Endothelial cell of umbilical vein (primary cell): ENCODE measurements at regions not wholly inside any gene's neighbourhood (a gene's known extent, or its start where the extent isn't known, plus 50 kb on each side); places are given as distances from the start of the nearest gene placed in this dataset.

Source experiments
- BruUV-seq: library from RNA; stranded (reverse); fragments of 400-500 nt; replicated peaks from 2 replicates; lab custom pipeline; 2021; lab: Mats Ljungman, UMichigan
- CTCF ChIA-PET: fragments of 300-600, 350-600 bp; sonication (Branson Sonifier 250); formaldehyde crosslinking; loops from one replicate; lab custom pipeline; 2021; ENCODE audit warnings: antibody characterized with exemption, inconsistent platforms; lab: Charles Lee
- POLR2A ChIA-PET: fragments of 300-600, 350-600 bp; sonication (Branson Sonifier 250); formaldehyde crosslinking; loops from one replicate; lab custom pipeline; 2021; ENCODE audit warnings: antibody characterized with exemption, inconsistent platforms; lab: Charles Lee
- DNase-seq: peaks from one replicate; pipeline ENCODE4 v3.0.0-alpha.2; 2011; ENCODE audit warnings: low read depth, low spot score
- FAIRE-seq: peaks from 2 replicates; lab custom pipeline; 2011; peaks lifted over from hg19 to GRCh38; lab: Jason Lieb, UNC
- H2AFZ ChIP-seq: 2 replicates; pipeline ENCODE4 v1.6.0; 2012; ENCODE audit warnings: low read depth, low read length, control low read depth, inconsistent platforms
- H3K27ac ChIP-seq: 2 replicates; pipeline ENCODE4 v1.5.1; 2011; ENCODE audit warnings: low read depth, mild to moderate bottlenecking, control low read depth, low read length, moderate library complexity; ENCODE audit not compliant: insufficient read depth
- H3K27me3 ChIP-seq, 2 experiments: 2 replicates each; pipeline versions ENCODE4 v1.6.0 to v1.6.1; 2011; ENCODE audit warnings: low read length in 2 of 2, mixed read lengths in 1 of 2; ENCODE audit not compliant: control insufficient read depth in 2 of 2, insufficient read depth in 2 of 2
- H3K36me3 ChIP-seq, 2 experiments: 2 replicates in 1 of 2; 3 replicates in 1 of 2; pipeline ENCODE4 v1.5.1; 2011; ENCODE audit warnings: low read length in 2 of 2, mild to moderate bottlenecking in 1 of 2, moderate library complexity in 1 of 2; ENCODE audit not compliant: control insufficient read depth in 2 of 2, insufficient read depth in 2 of 2; ENCODE audit errors: extremely low read depth in 1 of 2
- H3K4me1 ChIP-seq: 3 replicates; pipeline ENCODE4 v1.5.1; 2011; ENCODE audit warnings: mild to moderate bottlenecking, low read length; ENCODE audit not compliant: control insufficient read depth, insufficient read depth; ENCODE audit errors: extremely low read depth
- H3K4me2 ChIP-seq: 2 replicates; pipeline ENCODE4 v1.6.1; 2011; ENCODE audit warnings: low read length, control low read depth, mixed read lengths; ENCODE audit not compliant: insufficient read depth
- H3K4me3 ChIP-seq, 3 experiments: fragments of 200-600 bp in 1 of 3; sonication (generic), shearing (Covaris generic) in 1 of 3; replicated peaks in 1 of 3; 2 replicates each; pipeline ENCODE4 v1.5.1; 2011 to 2016; ENCODE audit warnings: control low read depth in 3 of 3, low read length in 3 of 3, mild to moderate bottlenecking in 2 of 3, inconsistent platforms in 1 of 3, low read depth in 1 of 3, moderate library complexity in 1 of 3; ENCODE audit not compliant: insufficient read depth in 1 of 3
- H3K79me2 ChIP-seq: 2 replicates; pipeline ENCODE4 v1.6.0; 2012; ENCODE audit warnings: low read length, inconsistent platforms; ENCODE audit not compliant: control insufficient read depth, insufficient read depth
- H3K9ac ChIP-seq: replicated peaks from 2 replicates; pipeline ENCODE3; 2011; ENCODE audit warnings: low read length, control low read depth; ENCODE audit not compliant: insufficient read depth; ENCODE audit errors: extremely low read depth
- H3K9me1 ChIP-seq: replicated peaks from 3 replicates; pipeline ENCODE4 v1.6.0; 2011; ENCODE audit warnings: mild to moderate bottlenecking, low read length; ENCODE audit not compliant: control insufficient read depth, insufficient read depth; ENCODE audit errors: extremely low read depth
- H3K9me3 ChIP-seq: replicated peaks from 2 replicates; pipeline ENCODE4 v1.5.1; 2012; ENCODE audit warnings: low read length, inconsistent platforms; ENCODE audit not compliant: control insufficient read depth, insufficient read depth
- H4K20me1 ChIP-seq: replicated peaks from 2 replicates; pipeline ENCODE3; 2011; ENCODE audit warnings: mild to moderate bottlenecking, low read length; ENCODE audit not compliant: control insufficient read depth, insufficient read depth; ENCODE audit errors: extremely low read depth
- CTCF ChIP-seq, 2 donors: IDR thresholded peaks; 1 replicate in 1 of 2; 2 replicates in 1 of 2; pipeline ENCODE4 v1.5.1; 2011; ENCODE audit warnings: low read length in 2 of 2, mild to moderate bottlenecking in 2 of 2, moderate library complexity in 2 of 2, control low read depth in 1 of 2, inconsistent platforms in 1 of 2, low read depth in 1 of 2; ENCODE audit not compliant: insufficient read depth in 1 of 2; ENCODE audit errors: extremely low read depth in 1 of 2
- FOS ChIP-seq: IDR thresholded peaks from 2 replicates; pipeline ENCODE4 v1.6.1; 2011; ENCODE audit warnings: mild to moderate bottlenecking, low read length, moderate library complexity, borderline replicate concordance; ENCODE audit not compliant: insufficient read depth
- GATA2 ChIP-seq: IDR thresholded peaks from 2 replicates; pipeline ENCODE4 v1.7.0; 2011; ENCODE audit warnings: low read depth, mild to moderate bottlenecking, moderate library complexity, mixed read lengths, low read length; ENCODE audit not compliant: insufficient read length, insufficient read depth
- JUN ChIP-seq: IDR thresholded peaks from 2 replicates; pipeline ENCODE4 v1.6.1; 2011; ENCODE audit warnings: borderline replicate concordance, low read depth; ENCODE audit not compliant: insufficient read length, insufficient read depth
- MYC ChIP-seq: IDR thresholded peaks from one replicate; pipeline ENCODE4 v1.6.1; 2011; ENCODE audit warnings: mild to moderate bottlenecking, low read depth, low read length
- POLR2AphosphoS5 ChIP-seq: IDR thresholded peaks from 2 replicates; pipeline ENCODE4 v1.6.1; 2012; ENCODE audit warnings: low read depth, mild to moderate bottlenecking, control low read depth, low read length, moderate library complexity; ENCODE audit not compliant: insufficient read depth
- dilution Hi-C: fragments of 300-500 bp; cut with MboI; formaldehyde crosslinking; loops from one replicate; pipeline ENCODE4 v1.15.0; 2019; ENCODE audit warnings: low sequenced_read_pairs; ENCODE audit not compliant: extremely low pct_ligation_motif_present
- intact Hi-C: fragments of 100-400 bp; cut with micrococcal nuclease; formaldehyde crosslinking; loops from one replicate; pipeline ENCODE4 v1.10.0; 2022

- Histone ChIP-seq H3K36me3 (no peaks in the 10 kb centered on the region), H3K27me3 (no peaks in the 10 kb centered on the region), H3K4me3 (peak overlapping the region in 2 of 3 experiments; percentile 28 to 35), H2AFZ (peak overlapping the region; percentile 83), H3K4me1 (peaks cover 39% of the 10 kb centered on the region), H4K20me1 (no peaks in the 10 kb centered on the region), H3K9ac (peak overlapping the region; percentile 41), H3K4me2 (peak overlapping the region; percentile 82), H3K9me3 (no peaks in the 10 kb centered on the region), H3K79me2 (no peaks in the 10 kb centered on the region), H3K9me1 (no peaks in the 10 kb centered on the region), H3K27ac (no peak overlapping the region)
- dilution Hi-C loops: no loop called here
- peak; percentile 76 to 84 for TF ChIP-seq CTCF (IDR thresholded peaks at IDR 0.05; ENCODE audit: extremely low read depth in 1 of 2, insufficient read depth in 1 of 2, low read depth in 1 of 2, low read length in 2 of 2)
- TF ChIP-seq MYC: no peak
- intact Hi-C loops: loop anchor here (1.0 to 10.0 kb wide), 8 partner anchors 24 to 1410 kb away; no protein-coding TSS in a partner anchor
- ChIA-PET CTCF (interaction anchor here (0.9 to 2.8 kb wide), 11 partner anchors 10 to 1410 kb away, joined by 3 to 21 read pairs (median 4); no protein-coding TSS in a partner anchor), POLR2A (no interaction called here)
- BruUV-seq: no TSS peak
- FAIRE-seq (peak; percentile 95), DNase-seq (peak; percentile 84)
Measured at GRCh38 chr12:98397323-98398105, 117.9 kb upstream of the TMPO start.

GRCh38 chr12:98399532-98399931 lies 115.9 kb upstream of the TMPO start:
- POLR2A ChIA-PET: interaction anchor here (0.6 kb wide), 1 partner anchor 524 kb away, joined by 3 read pairs; no protein-coding TSS in a partner anchor
- peak overlapping the region; percentile 76 for H3K4me2 ChIP-seq
- H3K4me1 ChIP-seq: peaks cover 48% of the 10 kb centered on the region
- no peaks in the 10 kb centered on the region for H3K79me2 ChIP-seq
- no peaks in the 10 kb centered on the region for H4K20me1 ChIP-seq
- H3K27me3 ChIP-seq: no peaks in the 10 kb centered on the region
- intact Hi-C loops: loop anchor here (1.0 to 10.0 kb wide), 5 partner anchors 40 to 995 kb away; partner anchors contain the start of gene TMPO
- H3K27ac ChIP-seq: peak overlapping the region; percentile 65
- H3K36me3 ChIP-seq: no peaks in the 10 kb centered on the region
- H3K9me3 ChIP-seq: no peaks in the 10 kb centered on the region
- peak; percentile 80 for DNase-seq
- dilution Hi-C loops: no loop called here
- peak overlapping the region in 1 of 3 experiments; percentile 10 for H3K4me3 ChIP-seq
- peak overlapping the region; percentile 39 for H2AFZ ChIP-seq
- CTCF ChIA-PET: interaction anchor here (1.0 to 1.5 kb wide), 7 partner anchors 10 to 1409 kb away, joined by 3 to 7 read pairs (median 6); no protein-coding TSS in a partner anchor
- H3K9me1 ChIP-seq: no peaks in the 10 kb centered on the region
- BruUV-seq: no TSS peak
- H3K9ac ChIP-seq: peak overlapping the region; percentile 30
- TF ChIP-seq GATA2 (no peak), POLR2AphosphoS5 (peak; percentile 78), JUN (peak; percentile 85), MYC (peak; percentile 42), FOS (peak; percentile 90)
- peak; percentile 91 for FAIRE-seq
